Gastrocnemius medialis (tissue), 4 donors: ENCODE measurements at regions not wholly inside any gene's neighbourhood (a gene's known extent, or its start where the extent isn't known, plus 50 kb on each side); places are given as distances from the start of the nearest gene placed in this dataset.

Experiments
- POLR2A ChIP-seq, 2 donors: fragments of 450-650 bp; IDR thresholded peaks; one replicate each; pipeline ENCODE4 v1.6.1; 2017; ENCODE audit warnings: antibody characterized with exemption in 2 of 2, mild to moderate bottlenecking in 2 of 2, moderate library complexity in 2 of 2
- TF ChIP-seq, protein P1 (sequence below), 5 experiments: fragments of 450-650 bp in 3 of 5; fragments of 200-600 bp in 2 of 5; sonication (generic) in 2 of 5; IDR thresholded peaks in 4 of 5; conservative IDR thresholded peaks in 1 of 5; 1 replicate in 4 of 5; 2 replicates in 1 of 5; pipeline ENCODE4 v1.5.1; 2016 to 2019; ENCODE audit warnings: antibody characterized with exemption in 5 of 5, mild to moderate bottlenecking in 3 of 5, moderate library complexity in 3 of 5

DNA sequence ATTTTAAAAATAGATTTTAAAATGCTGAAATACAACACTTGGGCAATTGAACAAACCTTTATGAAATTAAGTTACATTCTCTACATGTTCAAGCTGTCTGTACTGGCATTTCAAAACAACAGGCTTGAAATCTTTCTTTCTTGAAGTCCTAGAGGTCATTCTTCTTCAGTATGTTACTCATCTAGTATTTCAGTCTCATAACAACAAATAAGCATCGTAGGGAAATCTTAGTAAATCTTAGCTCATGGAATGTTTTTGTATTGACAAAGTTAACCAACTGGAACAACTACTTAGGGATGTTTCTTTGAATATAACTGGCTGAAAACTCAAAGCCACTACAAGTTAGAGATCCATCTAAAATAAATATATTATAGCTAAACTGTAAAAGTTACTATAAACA is 96.6 kb downstream of the KIF2B start:
- no peak for TF ChIP-seq POLR2A (IDR thresholded peaks at IDR 0.05)
- TF ChIP-seq, protein P1, sequence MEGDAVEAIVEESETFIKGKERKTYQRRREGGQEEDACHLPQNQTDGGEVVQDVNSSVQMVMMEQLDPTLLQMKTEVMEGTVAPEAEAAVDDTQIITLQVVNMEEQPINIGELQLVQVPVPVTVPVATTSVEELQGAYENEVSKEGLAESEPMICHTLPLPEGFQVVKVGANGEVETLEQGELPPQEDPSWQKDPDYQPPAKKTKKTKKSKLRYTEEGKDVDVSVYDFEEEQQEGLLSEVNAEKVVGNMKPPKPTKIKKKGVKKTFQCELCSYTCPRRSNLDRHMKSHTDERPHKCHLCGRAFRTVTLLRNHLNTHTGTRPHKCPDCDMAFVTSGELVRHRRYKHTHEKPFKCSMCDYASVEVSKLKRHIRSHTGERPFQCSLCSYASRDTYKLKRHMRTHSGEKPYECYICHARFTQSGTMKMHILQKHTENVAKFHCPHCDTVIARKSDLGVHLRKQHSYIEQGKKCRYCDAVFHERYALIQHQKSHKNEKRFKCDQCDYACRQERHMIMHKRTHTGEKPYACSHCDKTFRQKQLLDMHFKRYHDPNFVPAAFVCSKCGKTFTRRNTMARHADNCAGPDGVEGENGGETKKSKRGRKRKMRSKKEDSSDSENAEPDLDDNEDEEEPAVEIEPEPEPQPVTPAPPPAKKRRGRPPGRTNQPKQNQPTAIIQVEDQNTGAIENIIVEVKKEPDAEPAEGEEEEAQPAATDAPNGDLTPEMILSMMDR (IDR thresholded peaks at IDR 0.05 in 4 of 5, conservative IDR thresholded peaks at IDR 0.05 in 1 of 5): no peak
